GM23248 (cell line): ENCODE measurements at regions not wholly inside any gene's neighbourhood (a gene's known extent, or its start where the extent isn't known, plus 50 kb on each side); places are given as distances from the start of the nearest gene placed in this dataset.

ENCODE experiments used
- EZH2 ChIP-seq: fragments of 200-600 bp; sonication (generic); IDR thresholded peaks from 2 replicates; pipeline ENCODE4 v1.6.1; 2018; ENCODE audit warnings: antibody characterized with exemption, mild to moderate bottlenecking; ENCODE audit not compliant: insufficient read depth, poor library complexity, severe bottlenecking
- EZH2phosphoT487 ChIP-seq: fragments of 200-600 bp; sonication (generic); IDR thresholded peaks from 2 replicates; pipeline ENCODE4 v1.6.1; 2018; ENCODE audit warnings: antibody characterized with exemption, moderate library complexity, mild to moderate bottlenecking, low read depth; ENCODE audit not compliant: insufficient read depth

DNA sequence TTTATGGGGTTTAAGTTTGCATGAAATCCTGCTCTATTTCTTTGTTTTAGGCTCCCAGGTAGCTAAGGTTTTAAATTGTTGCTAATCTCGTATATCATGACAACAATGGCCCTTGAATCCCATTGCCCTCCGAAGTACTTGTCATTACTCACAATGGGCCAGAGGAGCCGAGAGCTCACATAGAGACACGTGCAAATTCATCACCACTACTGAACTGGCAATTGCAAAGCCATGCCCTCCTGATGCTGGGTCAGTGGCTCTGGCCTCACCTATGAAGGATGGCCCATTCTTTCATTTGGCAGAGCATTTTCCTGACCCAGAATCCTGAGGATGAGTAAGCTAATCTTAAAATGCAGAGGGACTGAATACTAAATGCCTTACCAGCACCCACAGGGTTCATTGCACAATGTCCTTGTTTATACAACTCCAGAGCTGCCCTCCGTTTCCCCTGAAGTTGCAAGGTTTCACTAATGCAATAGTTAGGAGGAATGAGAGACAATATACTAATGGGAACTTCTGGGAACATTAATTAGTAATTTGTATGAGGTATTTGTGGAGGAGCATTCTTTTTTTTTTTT, 71.6 kb upstream of the GAREM1 start:
- TF ChIP-seq EZH2phosphoT487 (no peak), EZH2 (no peak)
